ENCODE measurements at regions not wholly inside any gene's neighbourhood (a gene's known extent, or its start where the extent isn't known, plus 50 kb on each side); places are given as distances from the start of the nearest gene placed in this dataset.
"Not testable (repeated sequence)": the region's sequence is repeated elsewhere in the genome, so short reads cannot be mapped to it uniquely, and the experiment has no call there.

GRCh38 chr6:77063494-77063893 is 399.8 kb downstream of the HTR1B start:
- no peak for DNase-seq

DNA sequence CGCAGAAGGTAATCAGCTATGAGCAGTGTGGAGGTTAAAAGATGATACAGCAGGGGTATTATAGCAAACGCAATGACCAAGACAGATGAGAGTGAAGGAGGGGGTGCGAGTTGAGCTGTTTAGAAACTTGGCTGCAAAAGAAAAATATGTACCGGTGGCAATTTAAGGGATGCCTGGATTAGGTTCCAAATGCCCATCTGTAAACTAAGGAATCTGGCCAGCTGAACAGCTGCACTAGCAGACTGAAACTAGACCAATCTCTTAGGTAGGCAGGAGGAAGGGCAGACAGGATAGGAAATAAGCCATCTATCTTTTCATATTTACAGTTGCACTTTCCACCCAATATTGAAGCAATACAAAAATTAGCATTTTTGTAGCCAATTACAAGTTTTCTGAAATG is 407.6 kb downstream of the HTR1B start:
- no peak for DNase-seq

DNA sequence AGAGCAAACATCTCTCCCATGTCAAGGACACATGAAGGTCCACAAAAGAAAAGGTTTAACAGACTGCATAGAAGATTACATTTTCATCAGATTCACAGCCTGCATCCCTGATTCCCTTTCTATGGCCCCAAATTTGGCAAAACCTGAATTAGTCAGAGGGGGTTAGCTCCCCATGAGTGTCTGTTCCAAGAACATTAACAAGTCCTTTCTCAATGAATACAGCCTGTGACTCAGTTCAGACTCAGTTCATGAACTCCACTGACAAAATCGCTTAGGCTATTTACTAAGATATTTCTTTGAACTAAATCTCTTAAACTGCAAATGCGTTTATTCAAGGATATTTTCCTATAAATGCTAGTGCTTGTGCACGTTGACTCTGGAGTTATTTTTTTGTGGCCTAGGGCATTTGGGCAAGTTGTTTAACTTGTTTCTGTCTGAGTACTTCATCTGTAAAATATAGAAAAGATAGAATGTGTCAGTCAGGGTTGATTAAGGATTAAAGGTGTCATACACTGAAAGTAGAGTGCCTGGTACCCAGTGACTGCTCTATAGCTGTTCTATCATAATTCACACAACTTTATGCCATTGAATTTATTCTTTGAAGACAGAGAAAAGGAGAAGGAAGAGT is 422.6 kb downstream of the HTR1B start:
- no peak for DNase-seq

GRCh38 chr6:77038807-77039206 is 424.5 kb downstream of the HTR1B start:
- DNase-seq: no peak

- no peak for DNase-seq
Observed at GRCh38 chr6:77037439-77037838, 425.9 kb downstream of the HTR1B start.

DNA sequence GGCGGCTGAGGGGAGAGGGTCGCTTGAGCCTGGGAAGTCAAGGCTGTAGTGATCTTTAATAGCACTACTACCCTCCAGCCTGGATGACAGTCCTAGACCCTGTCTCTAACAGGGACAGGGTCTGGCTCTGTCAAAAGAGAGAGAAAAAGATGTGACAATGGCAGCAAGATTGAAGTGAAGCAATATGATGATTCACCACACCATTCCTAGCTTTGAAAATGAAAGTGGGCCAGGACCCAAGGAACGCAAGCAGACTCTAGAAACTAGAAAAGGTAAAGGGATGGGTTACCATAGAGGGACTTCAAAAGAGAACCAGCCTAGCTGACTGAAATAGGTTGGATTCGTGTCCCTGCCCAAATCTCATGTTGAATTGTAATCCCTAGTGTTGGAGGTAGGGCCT is 426.9 kb downstream of the HTR1B start:
- no peak for DNase-seq

GRCh38 chr6:77034161-77034560 is 429.1 kb downstream of the HTR1B start:
- DNase-seq: no peak

GRCh38 chr6:77030929-77031674 is 432.2 kb downstream of the HTR1B start:
- DNase-seq: no peak

GRCh38 chr6:77026341-77026740 is 436.9 kb downstream of the HTR1B start:
- no peak for DNase-seq

DNA sequence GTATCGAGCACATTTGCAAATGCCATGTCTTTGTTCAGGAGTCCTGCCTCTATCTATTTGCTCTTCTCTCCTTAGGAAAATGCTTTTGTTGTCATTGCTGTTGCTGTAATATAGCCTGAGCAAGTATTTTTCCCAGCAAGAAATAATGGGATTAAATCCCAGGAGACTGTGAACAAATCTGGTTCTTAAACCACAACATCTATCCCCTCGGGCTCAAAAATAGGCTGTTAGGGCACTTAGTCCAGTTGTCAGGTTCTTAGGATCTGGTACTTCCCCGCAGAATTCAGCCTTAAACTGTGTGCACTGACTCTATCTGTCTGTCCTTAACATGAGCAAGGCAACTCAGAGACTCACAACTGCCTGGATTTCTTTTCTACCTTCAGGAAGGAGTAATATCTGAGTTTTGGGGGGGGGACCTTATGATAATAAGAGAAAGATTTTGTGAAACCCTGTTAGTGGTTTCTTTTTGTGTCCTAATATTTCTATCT is 437.5 kb downstream of the HTR1B start:
- DNase-seq: no peak

DNA sequence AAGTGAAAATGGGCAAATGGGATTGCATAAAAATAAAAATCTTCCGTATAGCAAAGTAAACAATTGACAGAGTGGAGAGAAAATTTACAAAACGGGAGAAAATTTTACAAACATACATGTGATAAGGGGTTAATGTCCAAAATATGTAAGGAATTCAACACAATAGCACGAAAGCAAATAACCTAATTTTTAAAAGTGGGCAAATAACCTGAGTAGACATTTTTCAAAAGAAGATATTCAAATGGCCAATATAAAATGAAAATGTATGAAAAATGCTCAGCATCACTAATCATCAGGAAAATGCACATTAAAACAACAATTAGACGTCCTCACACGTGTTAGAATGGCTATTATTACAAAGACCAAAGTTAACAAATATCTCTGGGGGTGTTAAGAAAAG is 441.5 kb downstream of the HTR1B start:
- DNase-seq: no peak

GRCh38 chr6:77021232-77021631 is 442.1 kb downstream of the HTR1B start:
- no peak for DNase-seq

DNA sequence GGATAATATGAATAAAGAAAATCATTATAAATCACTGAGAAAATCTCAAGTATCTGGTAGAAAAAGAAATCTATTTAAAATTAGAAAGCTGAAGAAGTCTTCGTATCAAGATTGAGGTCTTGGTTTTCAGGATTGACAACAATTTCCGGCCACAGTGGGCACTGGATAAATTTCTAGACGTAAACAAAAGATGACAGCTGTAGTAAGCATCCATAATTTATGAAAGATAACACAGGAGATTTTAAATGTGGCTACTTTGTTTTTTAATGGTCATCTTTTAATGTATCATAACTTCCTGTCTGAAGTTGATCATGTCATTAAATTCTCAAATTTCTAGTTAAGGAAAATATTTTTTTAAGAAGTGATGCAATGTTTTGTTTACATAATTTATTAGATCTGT is 444.2 kb downstream of the HTR1B start:
- no peak for DNase-seq

DNA sequence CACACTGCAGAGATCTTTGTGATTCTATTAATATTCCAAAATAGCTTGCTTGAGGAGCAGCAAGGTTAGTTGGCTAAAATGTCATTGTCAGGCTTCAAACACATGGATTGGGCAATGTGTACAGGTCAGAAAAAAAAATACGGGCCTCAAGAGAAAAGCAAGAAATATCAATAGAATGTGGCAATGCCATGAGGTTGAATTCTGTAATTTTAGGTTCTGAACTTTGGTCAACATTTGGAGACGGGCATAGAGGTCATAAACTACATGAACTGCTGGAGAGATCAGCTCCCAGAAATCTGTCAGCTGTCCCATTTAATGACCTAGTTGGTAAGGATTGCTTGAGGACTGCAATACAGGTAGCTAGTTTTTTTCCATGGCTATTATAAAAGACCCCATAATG is 445.8 kb downstream of the HTR1B start:
- no peak for DNase-seq

DNA sequence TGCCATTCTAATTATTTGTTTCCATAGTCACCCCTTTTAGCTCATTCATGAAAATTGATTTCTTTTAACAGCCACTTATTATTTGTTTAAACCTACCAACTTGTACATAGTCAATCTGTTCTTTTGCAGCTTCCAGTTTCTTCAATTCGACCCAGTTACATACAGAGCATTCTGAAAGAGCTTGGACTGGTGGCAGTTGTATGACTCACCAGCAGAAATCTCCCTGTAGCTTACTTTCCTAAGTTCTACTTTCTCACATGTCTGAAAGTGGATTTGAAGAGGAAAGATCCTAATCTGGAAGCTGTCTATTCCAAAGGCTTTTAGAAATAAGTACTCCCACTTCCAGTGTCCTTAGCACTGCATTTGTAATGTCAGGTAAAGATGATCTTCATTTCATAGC is 447.9 kb downstream of the HTR1B start:
- DNase-seq: no peak

DNA sequence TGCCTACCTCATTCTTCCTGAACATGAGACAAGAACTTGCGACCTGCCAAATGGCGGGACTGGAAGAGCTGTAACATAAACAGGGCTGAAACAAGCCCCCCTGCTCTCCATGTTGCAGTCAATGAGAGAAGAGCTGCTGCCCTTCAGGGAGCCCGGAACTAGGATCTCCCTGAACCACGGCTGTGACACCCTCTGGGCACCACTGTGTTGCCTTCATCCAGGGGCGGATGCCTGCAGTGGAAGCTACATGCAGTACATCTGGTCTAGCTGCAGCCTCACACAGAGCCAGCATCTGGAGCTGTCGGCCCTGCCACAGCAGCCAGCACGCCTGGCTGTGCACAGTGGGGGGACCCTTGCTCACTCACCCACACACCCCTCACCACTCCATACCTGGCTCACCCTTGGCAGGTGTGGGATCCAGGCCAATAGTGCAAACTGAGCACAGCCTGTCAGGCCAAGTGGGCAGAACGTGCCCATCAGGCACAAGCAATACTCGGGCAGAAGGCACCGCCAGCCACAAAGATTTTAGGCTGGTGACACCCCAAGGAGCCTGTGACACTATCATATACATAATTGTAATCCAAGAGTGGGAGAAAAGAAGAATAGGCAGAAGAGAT is 451.3 kb downstream of the HTR1B start:
- DNase-seq: no peak

GRCh38 chr6:77010931-77011542 is 452.3 kb downstream of the HTR1B start:
- DNase-seq: no peak

- DNase-seq: no peak
Observed at GRCh38 chr6:76992553-76992952, 470.7 kb downstream of the HTR1B start.

DNA sequence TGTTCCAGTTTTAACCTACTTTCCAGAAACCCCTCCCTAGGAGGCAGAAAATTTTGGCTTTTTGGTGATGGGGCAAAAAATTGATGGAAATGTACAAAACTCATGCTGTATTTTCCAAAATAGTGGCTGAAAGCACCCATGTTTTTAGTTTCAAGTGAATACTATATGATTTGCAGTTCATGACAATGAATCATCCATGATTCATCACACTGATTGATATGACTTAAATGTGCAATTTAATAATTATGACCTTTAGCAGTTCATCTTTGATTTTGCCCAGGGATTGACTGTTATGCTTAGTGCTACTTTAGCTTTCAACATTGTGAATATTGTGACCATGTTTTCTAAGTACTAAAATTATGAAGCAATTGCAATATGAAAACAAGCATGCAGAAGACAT is 478.7 kb downstream of the HTR1B start:
- no peak for DNase-seq

DNA sequence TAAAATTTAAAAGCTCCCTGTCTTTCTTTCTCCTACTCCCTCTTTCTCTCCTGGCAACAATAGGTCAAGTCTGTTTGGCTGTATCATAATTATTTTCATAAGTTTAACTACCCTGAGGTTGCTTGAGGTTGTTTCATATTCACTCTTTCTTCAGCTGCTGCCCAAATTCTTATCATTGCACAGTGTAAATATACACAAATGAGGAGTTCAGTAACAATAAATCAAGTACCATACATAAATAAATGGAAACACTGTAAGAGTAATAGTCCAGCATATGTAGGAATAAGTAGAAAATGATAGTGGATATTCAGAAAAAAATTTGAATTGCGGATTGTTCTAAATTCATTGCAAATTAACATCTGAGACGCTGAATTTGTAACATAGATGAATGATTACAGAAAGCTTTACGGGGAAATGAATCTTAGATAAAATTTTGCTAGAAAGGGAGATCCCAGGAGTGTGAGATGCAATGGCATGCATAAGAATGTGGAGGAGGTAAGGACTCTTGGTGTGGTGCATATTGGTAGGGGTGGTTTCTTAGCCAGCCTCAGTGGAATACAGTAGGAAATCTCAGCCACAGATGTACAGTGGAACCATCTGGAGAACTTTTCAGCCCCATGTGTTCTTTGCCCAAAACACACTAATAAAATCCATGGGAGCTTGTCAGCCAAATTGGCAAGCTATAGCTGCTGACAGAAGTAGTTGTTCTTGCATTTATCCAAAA is 480.7 kb downstream of the HTR1B start:
- no peak for DNase-seq

GRCh38 chr6:76972474-76972873 is 490.8 kb downstream of the HTR1B start:
- no peak for DNase-seq

DNA sequence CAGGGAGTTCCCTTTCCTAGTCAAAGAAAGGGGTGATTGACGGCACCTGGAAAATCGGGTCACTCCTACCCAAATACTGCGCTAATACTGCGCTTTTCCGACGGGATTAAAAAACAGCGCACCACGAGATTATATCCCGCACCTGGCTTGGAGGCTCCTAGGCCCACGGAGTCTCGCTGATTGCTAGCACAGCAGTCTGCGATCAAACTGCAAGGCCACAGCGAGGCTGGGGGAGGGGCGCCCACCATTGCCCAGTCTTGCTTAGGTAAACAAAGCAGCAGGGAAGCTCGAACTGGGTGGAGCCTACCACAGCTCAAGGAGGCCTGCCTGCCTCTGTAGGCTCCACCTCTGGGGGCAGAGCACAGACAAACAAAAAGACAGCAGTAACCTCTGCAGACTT is 504.1 kb downstream of the HTR1B start:
- not testable (repeated sequence) for DNase-seq

Measured in DMS153 (cell line).